HEK293T (cell line): ENCODE measurements at regions not wholly inside any gene's neighbourhood (a gene's known extent, or its start where the extent isn't known, plus 50 kb on each side); places are given as distances from the start of the nearest gene placed in this dataset.

Source experiments
- ELF4 ChIP-seq: fragments of 450-650 bp; IDR thresholded peaks from 2 replicates; pipeline ENCODE4 v1.6.1; 2017; ENCODE audit warnings: antibody characterized with exemption
- FOXK2 ChIP-seq: fragments of 450-650 bp; IDR thresholded peaks from 2 replicates; pipeline ENCODE4 v1.6.1; 2016; ENCODE audit warnings: mild to moderate bottlenecking
- FOXM1 ChIP-seq: fragments of 450-650 bp; IDR thresholded peaks from 2 replicates; pipeline ENCODE4 v1.6.1; 2017; ENCODE audit warnings: mild to moderate bottlenecking, borderline replicate concordance
- NFRKB ChIP-seq: fragments of 450-650 bp; IDR thresholded peaks from 2 replicates; pipeline ENCODE4 v1.6.1; 2016; ENCODE audit warnings: mild to moderate bottlenecking, moderate library complexity
- SP1 ChIP-seq: fragments of 450-650 bp; IDR thresholded peaks from 2 replicates; pipeline ENCODE4 v1.6.1; 2017
- TF ChIP-seq, protein P1 (sequence below): fragments of 450-650 bp; IDR thresholded peaks from 2 replicates; pipeline ENCODE4 v1.6.1; 2016

GRCh38 chr3:177749836-177750235 lies 552.6 kb upstream of the TBL1XR1 start:
- TF ChIP-seq NFRKB (no peak), FOXM1 (no peak), ELF4 (no peak), FOXK2 (no peak), SP1 (no peak)
- TF ChIP-seq, protein P1, sequence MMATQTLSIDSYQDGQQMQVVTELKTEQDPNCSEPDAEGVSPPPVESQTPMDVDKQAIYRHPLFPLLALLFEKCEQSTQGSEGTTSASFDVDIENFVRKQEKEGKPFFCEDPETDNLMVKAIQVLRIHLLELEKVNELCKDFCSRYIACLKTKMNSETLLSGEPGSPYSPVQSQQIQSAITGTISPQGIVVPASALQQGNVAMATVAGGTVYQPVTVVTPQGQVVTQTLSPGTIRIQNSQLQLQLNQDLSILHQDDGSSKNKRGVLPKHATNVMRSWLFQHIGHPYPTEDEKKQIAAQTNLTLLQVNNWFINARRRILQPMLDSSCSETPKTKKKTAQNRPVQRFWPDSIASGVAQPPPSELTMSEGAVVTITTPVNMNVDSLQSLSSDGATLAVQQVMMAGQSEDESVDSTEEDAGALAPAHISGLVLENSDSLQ: no peak
